Naive thymus-derived CD4-positive, alpha-beta T cell (primary cell): ENCODE measurements at regions not wholly inside any gene's neighbourhood (a gene's known extent, or its start where the extent isn't known, plus 50 kb on each side); places are given as distances from the start of the nearest gene placed in this dataset.

Experiments used
- ATAC-seq: fragments of 150-1000 bp; cut with Tn5 transposase; 2 replicates; pipeline ENCODE4 v1.10.0; 2021; ENCODE audit warnings: mild to moderate bottlenecking, moderate library complexity
- CTCF ChIA-PET: fragments of 350-600 bp; sonication (Branson Sonifier 250); formaldehyde crosslinking; loops from one replicate; lab custom pipeline; 2021; ENCODE audit warnings: antibody characterized with exemption; lab: Charles Lee
- POLR2A ChIA-PET: fragments of 350-600 bp; sonication (Branson Sonifier 250); formaldehyde crosslinking; loops from one replicate; lab custom pipeline; 2021; ENCODE audit warnings: antibody characterized with exemption, inconsistent platforms; lab: Charles Lee
- DNase-seq, 9 donors: peaks; one replicate each; pipeline versions ENCODE4 v3.0.0 to v3.0.0-alpha.2; 2020 to 2022; ENCODE audit warnings: mixed read lengths in 1 of 9
- H3K27ac ChIP-seq: one replicate; pipeline ENCODE4 v1.7.0; 2013; ENCODE audit warnings: mild to moderate bottlenecking, low read depth, low read length, moderate library complexity
- H3K27me3 ChIP-seq, 2 donors: one replicate each; pipeline ENCODE4 v1.7.0; 2013; ENCODE audit warnings: low read length in 2 of 2, mild to moderate bottlenecking in 2 of 2, moderate library complexity in 2 of 2; ENCODE audit not compliant: control insufficient read depth in 2 of 2, insufficient read depth in 2 of 2
- H3K36me3 ChIP-seq, 3 experiments: 1 replicate in 2 of 3; 2 replicates in 1 of 3; pipeline ENCODE4 v1.7.0; 2013; ENCODE audit warnings: low read length in 3 of 3, mild to moderate bottlenecking in 3 of 3, moderate library complexity in 1 of 3; ENCODE audit not compliant: insufficient read depth in 3 of 3, control insufficient read depth in 2 of 3
- H3K4me1 ChIP-seq, 2 donors: one replicate each; pipeline ENCODE4 v1.7.0; 2013; ENCODE audit warnings: low read length in 2 of 2, mild to moderate bottlenecking in 2 of 2, moderate library complexity in 1 of 2; ENCODE audit not compliant: control insufficient read depth in 2 of 2, insufficient read depth in 2 of 2
- H3K4me3 ChIP-seq: 2 replicates; pipeline ENCODE4 v1.7.0; 2013; ENCODE audit warnings: mild to moderate bottlenecking, low read length
- H3K9me3 ChIP-seq, 3 experiments: 1 replicate in 2 of 3; 2 replicates in 1 of 3; pipeline ENCODE4 v1.7.0; 2013; ENCODE audit warnings: low read length in 3 of 3; ENCODE audit not compliant: control insufficient read depth in 2 of 3
- H3K27ac Mint-ChIP-seq, 9 donors: one replicate each; pipeline ENCODE4 v1.8.0; 2020 to 2022; ENCODE audit warnings: mixed read lengths in 9 of 9, mild to moderate bottlenecking in 8 of 9, moderate library complexity in 5 of 9, inconsistent platforms in 2 of 9
- H3K27me3 Mint-ChIP-seq, 5 donors: one replicate each; pipeline ENCODE4 v1.8.0; 2021 to 2022; ENCODE audit warnings: mixed read lengths in 5 of 5, mild to moderate bottlenecking in 1 of 5
- H3K36me3 Mint-ChIP-seq, 5 donors: one replicate each; pipeline ENCODE4 v1.8.0; 2020 to 2022; ENCODE audit warnings: mixed read lengths in 5 of 5, mild to moderate bottlenecking in 3 of 5, inconsistent platforms in 1 of 5
- H3K4me1 Mint-ChIP-seq, 7 donors: one replicate each; pipeline ENCODE4 v1.8.0; 2020 to 2022; ENCODE audit warnings: mixed read lengths in 7 of 7, mild to moderate bottlenecking in 3 of 7, inconsistent platforms in 1 of 7
- H3K4me3 Mint-ChIP-seq, 10 donors: one replicate each; pipeline ENCODE4 v1.8.0; 2020 to 2022; ENCODE audit warnings: mild to moderate bottlenecking in 10 of 10, mixed read lengths in 10 of 10, moderate library complexity in 6 of 10, inconsistent platforms in 2 of 10
- H3K9me3 Mint-ChIP-seq, 11 donors: one replicate each; pipeline ENCODE4 v1.8.0; 2020 to 2022; ENCODE audit warnings: mixed read lengths in 11 of 11, mild to moderate bottlenecking in 4 of 11, inconsistent platforms in 1 of 11, moderate library complexity in 1 of 11
- intact Hi-C, 2 donors: fragments of 100-400 bp; cut with micrococcal nuclease; formaldehyde crosslinking; loops; one replicate each; pipeline ENCODE4 v1.15.1; 2023

- DNase-seq (no peak), ATAC-seq (no peak)
- H3K4me1 ChIP-seq: no peaks in the 10 kb centered on the region
- POLR2A ChIA-PET: no interaction called here
- H3K4me3 ChIP-seq: no peak overlapping the region
- Mint-ChIP-seq H3K27me3 (no peaks in the 10 kb centered on the region), H3K4me3 (no peak overlapping the region), H3K36me3 (no peaks in the 10 kb centered on the region), H3K27ac (no peak overlapping the region), H3K4me1 (no peaks in the 10 kb centered on the region), H3K9me3 (peaks cover 0 to 5% (median 0%) of the 10 kb centered on the region in 11 donors)
- intact Hi-C loops: no loop called here
- H3K9me3 ChIP-seq: no peaks in the 10 kb centered on the region
- CTCF ChIA-PET: no interaction called here
- H3K36me3 ChIP-seq: no peaks in the 10 kb centered on the region
- H3K27me3 ChIP-seq: no peaks in the 10 kb centered on the region
- no peak overlapping the region for H3K27ac ChIP-seq
Measured at GRCh38 chr9:82720515-82720914, 342.4 kb downstream of the RASEF start.

- ATAC-seq (no peak), DNase-seq (no peak)
- Histone ChIP-seq H3K27ac (no peak overlapping the region), H3K36me3 (no peaks in the 10 kb centered on the region), H3K27me3 (no peaks in the 10 kb centered on the region), H3K4me1 (no peaks in the 10 kb centered on the region), H3K9me3 (no peaks in the 10 kb centered on the region), H3K4me3 (no peak overlapping the region)
- CTCF ChIA-PET: no interaction called here
- Mint-ChIP-seq H3K4me1 (no peaks in the 10 kb centered on the region), H3K27ac (no peak overlapping the region), H3K4me3 (no peak overlapping the region), H3K36me3 (no peaks in the 10 kb centered on the region), H3K27me3 (no peaks in the 10 kb centered on the region), H3K9me3 (peaks cover 0 to 5% (median 0%) of the 10 kb centered on the region in 11 donors)
- POLR2A ChIA-PET: no interaction called here
- intact Hi-C loops: no loop called here
Measured at GRCh38 chr9:82721593-82721992, 341.3 kb downstream of the RASEF start.

- ChIA-PET CTCF (no interaction called here), POLR2A (no interaction called here)
- no peak for DNase-seq
- H3K27me3 ChIP-seq: no peaks in the 10 kb centered on the region
- no peaks in the 10 kb centered on the region for H3K9me3 ChIP-seq
- H3K27me3 Mint-ChIP-seq: no peaks in the 10 kb centered on the region
- no peaks in the 10 kb centered on the region for H3K36me3 Mint-ChIP-seq
- H3K4me1 ChIP-seq: no peaks in the 10 kb centered on the region
- peaks cover 0 to 5% (median 0%) of the 10 kb centered on the region in 11 donors for H3K9me3 Mint-ChIP-seq
- no peak overlapping the region for H3K27ac ChIP-seq
- intact Hi-C loops: no loop called here
- H3K27ac Mint-ChIP-seq: no peak overlapping the region
- ATAC-seq: no peak
- H3K4me1 Mint-ChIP-seq: no peaks in the 10 kb centered on the region
- no peaks in the 10 kb centered on the region for H3K36me3 ChIP-seq
- no peak overlapping the region for H3K4me3 ChIP-seq
- H3K4me3 Mint-ChIP-seq: no peak overlapping the region
Measured at GRCh38 chr9:82722051-82722450, 340.9 kb downstream of the RASEF start.

GRCh38 chr9:82722561-82722960 lies 340.4 kb downstream of the RASEF start:
- Histone ChIP-seq H3K27ac (no peak overlapping the region), H3K27me3 (no peaks in the 10 kb centered on the region), H3K4me1 (no peaks in the 10 kb centered on the region), H3K4me3 (no peak overlapping the region), H3K36me3 (no peaks in the 10 kb centered on the region), H3K9me3 (no peaks in the 10 kb centered on the region)
- H3K27ac Mint-ChIP-seq: no peak overlapping the region
- ChIA-PET CTCF (no interaction called here), POLR2A (no interaction called here)
- H3K4me1 Mint-ChIP-seq: no peaks in the 10 kb centered on the region
- intact Hi-C loops: no loop called here
- H3K4me3 Mint-ChIP-seq: no peak overlapping the region
- no peaks in the 10 kb centered on the region for H3K36me3 Mint-ChIP-seq
- H3K9me3 Mint-ChIP-seq: peaks cover 0 to 5% (median 0%) of the 10 kb centered on the region in 11 donors
- H3K27me3 Mint-ChIP-seq: no peaks in the 10 kb centered on the region
- ATAC-seq (no peak), DNase-seq (no peak)

GRCh38 chr9:82726424-82727276 lies 336.3 kb downstream of the RASEF start:
- peaks cover 0 to 20% (median 3%) of the 10 kb centered on the region in 11 donors for H3K9me3 Mint-ChIP-seq
- no peak overlapping the region for H3K27ac Mint-ChIP-seq
- no peaks in the 10 kb centered on the region for H3K4me1 Mint-ChIP-seq
- ATAC-seq (no peak), DNase-seq (no peak)
- ChIA-PET CTCF (no interaction called here), POLR2A (no interaction called here)
- H3K36me3 ChIP-seq: no peaks in the 10 kb centered on the region
- no peak overlapping the region for H3K27ac ChIP-seq
- no peak overlapping the region for H3K4me3 Mint-ChIP-seq
- intact Hi-C loops: no loop called here
- no peak overlapping the region for H3K4me3 ChIP-seq
- H3K36me3 Mint-ChIP-seq: no peaks in the 10 kb centered on the region
- no peaks in the 10 kb centered on the region for H3K27me3 Mint-ChIP-seq
- no peaks in the 10 kb centered on the region for H3K4me1 ChIP-seq
- no peaks in the 10 kb centered on the region for H3K27me3 ChIP-seq
- H3K9me3 ChIP-seq: no peaks in the 10 kb centered on the region

- Mint-ChIP-seq H3K27me3 (no peaks in the 10 kb centered on the region), H3K4me3 (no peak overlapping the region), H3K9me3 (peaks cover 0 to 20% (median 6%) of the 10 kb centered on the region in 11 donors), H3K36me3 (no peaks in the 10 kb centered on the region), H3K27ac (no peak overlapping the region), H3K4me1 (no peaks in the 10 kb centered on the region)
- CTCF ChIA-PET: no interaction called here
- intact Hi-C loops: no loop called here
- POLR2A ChIA-PET: no interaction called here
- no peaks in the 10 kb centered on the region for H3K9me3 ChIP-seq
- ATAC-seq (no peak), DNase-seq (no peak)
- H3K27me3 ChIP-seq: no peaks in the 10 kb centered on the region
- no peaks in the 10 kb centered on the region for H3K4me1 ChIP-seq
- no peak overlapping the region for H3K27ac ChIP-seq
- H3K36me3 ChIP-seq: no peaks in the 10 kb centered on the region
- H3K4me3 ChIP-seq: no peak overlapping the region
Measured at GRCh38 chr9:82729141-82729540, 333.8 kb downstream of the RASEF start.

GRCh38 chr9:82729991-82730589 lies 332.9 kb downstream of the RASEF start:
- Mint-ChIP-seq H3K27ac (no peak overlapping the region), H3K4me1 (no peaks in the 10 kb centered on the region), H3K27me3 (no peaks in the 10 kb centered on the region), H3K36me3 (no peaks in the 10 kb centered on the region), H3K4me3 (no peak overlapping the region), H3K9me3 (peaks cover 0 to 20% (median 6%) of the 10 kb centered on the region in 11 donors)
- H3K36me3 ChIP-seq: no peaks in the 10 kb centered on the region
- intact Hi-C loops: no loop called here
- ChIA-PET CTCF (no interaction called here), POLR2A (no interaction called here)
- H3K27ac ChIP-seq: no peak overlapping the region
- ATAC-seq (no peak), DNase-seq (no peak)
- no peaks in the 10 kb centered on the region for H3K4me1 ChIP-seq
- H3K4me3 ChIP-seq: no peak overlapping the region
- H3K27me3 ChIP-seq: no peaks in the 10 kb centered on the region
- H3K9me3 ChIP-seq: no peaks in the 10 kb centered on the region
